ENCODE measurements at regions not wholly inside any gene's neighbourhood (a gene's known extent, or its start where the extent isn't known, plus 50 kb on each side); places are given as distances from the start of the nearest gene placed in this dataset.

DNA sequence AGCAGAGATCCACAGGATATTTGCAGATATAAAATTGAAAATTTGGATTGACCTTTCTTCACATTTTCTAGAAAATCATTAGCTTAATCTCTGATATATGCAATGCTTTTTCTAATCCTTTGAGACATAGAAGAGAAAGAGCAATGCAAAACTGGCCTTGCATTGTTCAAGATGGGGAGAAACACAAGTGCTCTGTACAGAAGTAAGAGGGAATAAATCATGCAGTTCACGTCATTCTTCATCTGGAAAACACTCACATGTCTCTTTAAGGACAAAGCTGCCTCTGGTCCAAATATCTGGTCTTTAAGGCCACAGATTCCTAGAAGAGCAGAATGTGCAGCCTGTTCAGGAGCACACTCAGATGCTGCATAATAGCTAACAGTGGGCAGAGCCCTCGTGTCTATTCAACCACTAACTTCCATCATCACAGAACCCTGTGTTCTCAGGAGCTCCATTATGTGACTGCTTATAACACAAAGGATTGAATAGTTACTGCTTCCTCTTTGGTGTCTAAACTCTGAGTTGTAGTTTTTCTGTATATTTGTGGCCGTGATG is 277.5 kb downstream of the PLK2 start:
- Histone ChIP-seq H2AFZ (ENCODE audit: low read depth, low read length) (no peak overlapping the region), H3K79me2 (ENCODE audit: insufficient read depth, low read length) (no peaks in the 10 kb centered on the region), H4K20me1 (ENCODE audit: insufficient read depth, low read length) (no peaks in the 10 kb centered on the region), H3K9ac (ENCODE audit: low read length) (no peak overlapping the region), H3K4me1 (ENCODE audit: insufficient read depth, low read length) (peaks cover 9% of the 10 kb centered on the region), H3K27me3 (ENCODE audit: insufficient read depth, low read length) (no peaks in the 10 kb centered on the region), H3K27ac (ENCODE audit: low read depth, low read length) (no peak overlapping the region), H3K9me3 (ENCODE audit: insufficient read depth, low read depth, low read length) (no peaks in the 10 kb centered on the region), H3K36me3 (ENCODE audit: insufficient read depth, low read length) (no peaks in the 10 kb centered on the region), H3K4me2 (ENCODE audit: low read length) (no peak overlapping the region), H3K4me3 (ENCODE audit: insufficient read depth, low read depth, low read length) (no peak overlapping the region)
- Mint-ChIP-seq H3K36me3 (ENCODE audit: low read depth, unreplicated experiment) (no peaks in the 10 kb centered on the region), H3K4me1 (ENCODE audit: low read depth, unreplicated experiment) (peaks cover 38% of the 10 kb centered on the region), H3K27ac (ENCODE audit: unreplicated experiment) (no peak overlapping the region), H3K27me3 (ENCODE audit: low read depth, unreplicated experiment) (no peaks in the 10 kb centered on the region), H3K4me3 (ENCODE audit: unreplicated experiment) (no peak overlapping the region), H3K9me3 (ENCODE audit: unreplicated experiment) (no peaks in the 10 kb centered on the region)
- FAIRE-seq (no peak), DNase-seq (ENCODE audit: low read depth) (no peak)
- no peak for TF ChIP-seq EZH2 (IDR thresholded peaks at IDR 0.05; ENCODE audit: insufficient read depth, low read length)
- TF ChIP-seq, protein P1, sequence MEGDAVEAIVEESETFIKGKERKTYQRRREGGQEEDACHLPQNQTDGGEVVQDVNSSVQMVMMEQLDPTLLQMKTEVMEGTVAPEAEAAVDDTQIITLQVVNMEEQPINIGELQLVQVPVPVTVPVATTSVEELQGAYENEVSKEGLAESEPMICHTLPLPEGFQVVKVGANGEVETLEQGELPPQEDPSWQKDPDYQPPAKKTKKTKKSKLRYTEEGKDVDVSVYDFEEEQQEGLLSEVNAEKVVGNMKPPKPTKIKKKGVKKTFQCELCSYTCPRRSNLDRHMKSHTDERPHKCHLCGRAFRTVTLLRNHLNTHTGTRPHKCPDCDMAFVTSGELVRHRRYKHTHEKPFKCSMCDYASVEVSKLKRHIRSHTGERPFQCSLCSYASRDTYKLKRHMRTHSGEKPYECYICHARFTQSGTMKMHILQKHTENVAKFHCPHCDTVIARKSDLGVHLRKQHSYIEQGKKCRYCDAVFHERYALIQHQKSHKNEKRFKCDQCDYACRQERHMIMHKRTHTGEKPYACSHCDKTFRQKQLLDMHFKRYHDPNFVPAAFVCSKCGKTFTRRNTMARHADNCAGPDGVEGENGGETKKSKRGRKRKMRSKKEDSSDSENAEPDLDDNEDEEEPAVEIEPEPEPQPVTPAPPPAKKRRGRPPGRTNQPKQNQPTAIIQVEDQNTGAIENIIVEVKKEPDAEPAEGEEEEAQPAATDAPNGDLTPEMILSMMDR (IDR thresholded peaks at IDR 0.05; ENCODE audit: insufficient read depth, low read depth, low read length) = no peak

DNA sequence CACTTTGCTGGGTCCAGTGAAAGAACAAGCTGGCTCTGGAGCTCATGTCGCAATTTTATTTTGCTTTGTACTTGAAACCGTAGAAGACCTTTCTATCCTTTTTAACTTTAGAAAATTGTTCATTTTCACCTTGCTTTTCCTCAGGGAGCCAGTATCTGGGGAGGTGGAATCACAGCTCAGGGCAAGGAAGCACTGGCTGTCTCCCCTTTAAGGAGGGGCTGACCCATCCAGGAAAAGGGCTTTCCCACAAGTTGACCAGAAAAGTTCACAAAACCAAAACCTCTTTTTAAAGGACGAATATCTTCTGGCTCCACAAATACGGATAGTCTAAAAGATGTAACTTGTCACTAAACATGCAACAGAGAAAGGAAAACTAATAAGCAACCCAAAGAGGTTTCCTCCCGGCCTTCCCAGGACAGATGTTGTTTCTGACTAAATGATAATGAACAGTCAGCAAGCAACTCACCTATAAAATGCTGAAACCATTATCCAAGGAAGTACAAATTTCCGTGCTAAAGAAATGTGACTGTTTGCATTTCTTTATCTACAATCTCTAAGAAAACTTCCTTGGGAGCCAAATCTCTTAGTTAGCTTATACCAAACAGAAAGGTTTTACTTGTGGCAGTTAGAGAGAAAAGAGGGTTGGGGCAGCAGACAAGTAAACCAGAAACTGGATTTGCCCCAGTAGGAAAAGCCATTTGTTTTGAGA is 278.2 kb downstream of the PLK2 start:
- H3K9me3 Mint-ChIP-seq (ENCODE audit: unreplicated experiment) = no peaks in the 10 kb centered on the region
- no peaks in the 10 kb centered on the region for H3K9me3 ChIP-seq (ENCODE audit: insufficient read depth, low read depth, low read length)
- H3K27ac Mint-ChIP-seq (ENCODE audit: unreplicated experiment) = no peak overlapping the region
- no peak overlapping the region for H3K4me2 ChIP-seq (ENCODE audit: low read length)
- H4K20me1 ChIP-seq (ENCODE audit: insufficient read depth, low read length) = no peaks in the 10 kb centered on the region
- peaks cover 9% of the 10 kb centered on the region for H3K4me1 ChIP-seq (ENCODE audit: insufficient read depth, low read length)
- no peak overlapping the region for H2AFZ ChIP-seq (ENCODE audit: low read depth, low read length)
- no peaks in the 10 kb centered on the region for H3K36me3 Mint-ChIP-seq (ENCODE audit: low read depth, unreplicated experiment)
- H3K36me3 ChIP-seq (ENCODE audit: insufficient read depth, low read length) = no peaks in the 10 kb centered on the region
- TF ChIP-seq EZH2 (IDR thresholded peaks at IDR 0.05; ENCODE audit: insufficient read depth, low read length) = no peak
- TF ChIP-seq, protein P1 (IDR thresholded peaks at IDR 0.05; ENCODE audit: insufficient read depth, low read depth, low read length) = no peak
- DNase-seq (ENCODE audit: low read depth) (no peak), FAIRE-seq (no peak)
- H3K27me3 ChIP-seq (ENCODE audit: insufficient read depth, low read length) = no peaks in the 10 kb centered on the region
- no peaks in the 10 kb centered on the region for H3K27me3 Mint-ChIP-seq (ENCODE audit: low read depth, unreplicated experiment)
- peaks cover 36% of the 10 kb centered on the region for H3K4me1 Mint-ChIP-seq (ENCODE audit: low read depth, unreplicated experiment)
- H3K4me3 ChIP-seq (ENCODE audit: insufficient read depth, low read depth, low read length) = no peak overlapping the region
- H3K4me3 Mint-ChIP-seq (ENCODE audit: unreplicated experiment) = no peak overlapping the region
- no peaks in the 10 kb centered on the region for H3K79me2 ChIP-seq (ENCODE audit: insufficient read depth, low read length)
- no peak overlapping the region for H3K27ac ChIP-seq (ENCODE audit: low read depth, low read length)
- H3K9ac ChIP-seq (ENCODE audit: low read length) = no peak overlapping the region

DNA sequence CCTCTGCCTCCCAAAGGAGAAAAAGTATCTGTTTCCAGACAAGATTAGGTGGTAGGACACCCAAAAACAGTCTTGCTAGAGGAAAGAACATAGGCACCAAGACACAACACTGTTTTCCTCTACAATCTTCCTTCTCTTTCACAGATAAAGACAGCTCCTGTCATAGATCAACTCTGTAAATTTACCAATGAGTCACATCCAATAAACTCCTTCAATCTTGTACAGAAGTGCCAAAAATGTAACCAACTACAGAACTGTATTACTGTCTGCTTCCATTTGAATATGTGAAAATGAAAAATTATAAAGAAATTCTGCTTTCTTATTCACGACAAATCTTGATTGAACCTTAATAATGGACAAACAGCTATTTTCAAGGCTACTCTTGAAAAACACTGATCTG is 286.9 kb downstream of the PLK2 start:
- Histone ChIP-seq H2AFZ (ENCODE audit: low read depth, low read length) (no peak overlapping the region), H3K27ac (ENCODE audit: low read depth, low read length) (no peak overlapping the region), H3K27me3 (ENCODE audit: insufficient read depth, low read length) (no peaks in the 10 kb centered on the region), H3K79me2 (ENCODE audit: insufficient read depth, low read length) (no peaks in the 10 kb centered on the region), H3K9me3 (ENCODE audit: insufficient read depth, low read depth, low read length) (no peaks in the 10 kb centered on the region), H3K36me3 (ENCODE audit: insufficient read depth, low read length) (no peaks in the 10 kb centered on the region), H3K4me2 (ENCODE audit: low read length) (no peak overlapping the region), H4K20me1 (ENCODE audit: insufficient read depth, low read length) (no peaks in the 10 kb centered on the region), H3K4me3 (ENCODE audit: insufficient read depth, low read depth, low read length) (no peak overlapping the region), H3K9ac (ENCODE audit: low read length) (no peak overlapping the region), H3K4me1 (ENCODE audit: insufficient read depth, low read length) (no peaks in the 10 kb centered on the region)
- FAIRE-seq (no peak), DNase-seq (ENCODE audit: low read depth) (no peak)
- Mint-ChIP-seq H3K9me3 (ENCODE audit: unreplicated experiment) (no peaks in the 10 kb centered on the region), H3K27me3 (ENCODE audit: low read depth, unreplicated experiment) (no peaks in the 10 kb centered on the region), H3K27ac (ENCODE audit: unreplicated experiment) (no peak overlapping the region), H3K4me3 (ENCODE audit: unreplicated experiment) (no peak overlapping the region), H3K4me1 (ENCODE audit: low read depth, unreplicated experiment) (no peaks in the 10 kb centered on the region), H3K36me3 (ENCODE audit: low read depth, unreplicated experiment) (no peaks in the 10 kb centered on the region)
- TF ChIP-seq, protein P1 (IDR thresholded peaks at IDR 0.05; ENCODE audit: insufficient read depth, low read depth, low read length) = no peak
- TF ChIP-seq EZH2 (IDR thresholded peaks at IDR 0.05; ENCODE audit: insufficient read depth, low read length) = no peak
